Fibroblast of lung (primary cell): ENCODE measurements at regions not wholly inside any gene's neighbourhood (a gene's known extent, or its start where the extent isn't known, plus 50 kb on each side); places are given as distances from the start of the nearest gene placed in this dataset.
"Not testable (repeated sequence)": the region's sequence is repeated elsewhere in the genome, so short reads cannot be mapped to it uniquely, and the experiment has no call there.

Experiments
- EZH2 ChIP-seq: IDR thresholded peaks from 2 replicates; pipeline ENCODE4 v1.5.1; 2012; ENCODE audit warnings: low read length, control low read depth, mild to moderate bottlenecking; ENCODE audit errors: missing control alignments
- TF ChIP-seq, protein P1 (sequence below), 2 donors: IDR thresholded peaks in 1 of 2; conservative IDR thresholded peaks in 1 of 2; 1 replicate in 1 of 2; 2 replicates in 1 of 2; pipeline ENCODE4 v1.5.1; 2011 to 2012; ENCODE audit warnings: low read length in 2 of 2, control low read depth in 1 of 2, inconsistent platforms in 1 of 2, low read depth in 1 of 2, mild to moderate bottlenecking in 1 of 2

DNA sequence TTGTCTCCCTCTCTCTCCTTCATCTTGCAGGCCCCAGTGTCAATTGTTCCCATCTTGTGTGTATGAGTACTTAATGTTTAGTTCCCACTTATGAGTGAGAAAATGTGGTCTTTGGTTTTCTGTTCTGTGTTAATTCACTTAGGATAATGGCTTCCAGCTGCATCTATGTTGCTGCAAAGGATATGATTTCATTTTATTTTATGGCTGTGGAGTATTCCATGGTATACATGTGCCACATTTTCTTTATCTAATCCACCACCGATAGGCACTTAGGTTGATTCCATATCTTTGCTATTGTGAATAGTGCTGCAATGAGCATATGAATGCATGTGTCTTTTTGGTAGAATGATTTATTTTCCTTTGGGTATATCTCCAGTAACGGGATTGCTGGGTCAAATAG, 219.4 kb upstream of the PTGFR start:
- TF ChIP-seq, protein P1, sequence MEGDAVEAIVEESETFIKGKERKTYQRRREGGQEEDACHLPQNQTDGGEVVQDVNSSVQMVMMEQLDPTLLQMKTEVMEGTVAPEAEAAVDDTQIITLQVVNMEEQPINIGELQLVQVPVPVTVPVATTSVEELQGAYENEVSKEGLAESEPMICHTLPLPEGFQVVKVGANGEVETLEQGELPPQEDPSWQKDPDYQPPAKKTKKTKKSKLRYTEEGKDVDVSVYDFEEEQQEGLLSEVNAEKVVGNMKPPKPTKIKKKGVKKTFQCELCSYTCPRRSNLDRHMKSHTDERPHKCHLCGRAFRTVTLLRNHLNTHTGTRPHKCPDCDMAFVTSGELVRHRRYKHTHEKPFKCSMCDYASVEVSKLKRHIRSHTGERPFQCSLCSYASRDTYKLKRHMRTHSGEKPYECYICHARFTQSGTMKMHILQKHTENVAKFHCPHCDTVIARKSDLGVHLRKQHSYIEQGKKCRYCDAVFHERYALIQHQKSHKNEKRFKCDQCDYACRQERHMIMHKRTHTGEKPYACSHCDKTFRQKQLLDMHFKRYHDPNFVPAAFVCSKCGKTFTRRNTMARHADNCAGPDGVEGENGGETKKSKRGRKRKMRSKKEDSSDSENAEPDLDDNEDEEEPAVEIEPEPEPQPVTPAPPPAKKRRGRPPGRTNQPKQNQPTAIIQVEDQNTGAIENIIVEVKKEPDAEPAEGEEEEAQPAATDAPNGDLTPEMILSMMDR (conservative IDR thresholded peaks at IDR 0.05 in 1 of 2, IDR thresholded peaks at IDR 0.05 in 1 of 2; ENCODE audit: low read depth in 1 of 2, low read length in 2 of 2), result not testable (repeated sequence)
- TF ChIP-seq EZH2, result not testable (repeated sequence)
